ENCODE measurements at regions not wholly inside any gene's neighbourhood (a gene's known extent, or its start where the extent isn't known, plus 50 kb on each side); places are given as distances from the start of the nearest gene placed in this dataset.

GRCh38 chr1:229884765-229885164, 182.3 kb upstream of the GALNT2 start:
- Histone ChIP-seq H3K4me1 (no peaks in the 10 kb centered on the region), H3K27ac (no peak overlapping the region), H3K36me3 (no peaks in the 10 kb centered on the region), H3K4me3 (no peak overlapping the region), H3K9me3 (no peaks in the 10 kb centered on the region), H3K27me3 (no peaks in the 10 kb centered on the region)
- intact Hi-C loops (cut with DNase I; ENCODE audit: low total_unique reads): no loop called here
- no peak for DNase-seq
- no peak for TF ChIP-seq CTCF (IDR thresholded peaks at IDR 0.05)

- Histone ChIP-seq H3K4me1 (no peaks in the 10 kb centered on the region), H3K4me3 (no peak overlapping the region), H3K27me3 (no peaks in the 10 kb centered on the region), H3K27ac (no peak overlapping the region), H3K9me3 (no peaks in the 10 kb centered on the region), H3K36me3 (no peaks in the 10 kb centered on the region)
- intact Hi-C loops (cut with DNase I; ENCODE audit: low total_unique reads): no loop called here
- TF ChIP-seq POLR2A (IDR thresholded peaks at IDR 0.05): no peak
- TF ChIP-seq CTCF (IDR thresholded peaks at IDR 0.05): no peak
- no peak for DNase-seq
These were observed 181.2 kb upstream of the GALNT2 start for GRCh38 chr1:229885568-229886495.

- no peak for TF ChIP-seq CTCF (IDR thresholded peaks at IDR 0.05)
- no peak for TF ChIP-seq POLR2A (IDR thresholded peaks at IDR 0.05)
- Histone ChIP-seq H3K27ac (no peak overlapping the region), H3K27me3 (no peaks in the 10 kb centered on the region), H3K36me3 (no peaks in the 10 kb centered on the region), H3K9me3 (no peaks in the 10 kb centered on the region), H3K4me1 (no peaks in the 10 kb centered on the region), H3K4me3 (no peak overlapping the region)
- DNase-seq: no peak
- intact Hi-C loops (cut with DNase I; ENCODE audit: low total_unique reads): no loop called here
These were observed 180.4 kb upstream of the GALNT2 start for GRCh38 chr1:229886636-229887035.

- Histone ChIP-seq H3K27me3 (no peaks in the 10 kb centered on the region), H3K27ac (no peak overlapping the region), H3K4me1 (no peaks in the 10 kb centered on the region), H3K36me3 (no peaks in the 10 kb centered on the region), H3K4me3 (no peak overlapping the region), H3K9me3 (no peaks in the 10 kb centered on the region)
- intact Hi-C loops (cut with DNase I; ENCODE audit: low total_unique reads): no loop called here
- no peak for DNase-seq
- TF ChIP-seq POLR2A (IDR thresholded peaks at IDR 0.05) (no peak), CTCF (IDR thresholded peaks at IDR 0.05) (no peak)
These were observed 179.8 kb upstream of the GALNT2 start for GRCh38 chr1:229887043-229887822.

GRCh38 chr1:229888157-229888556, 178.9 kb upstream of the GALNT2 start:
- no peak for DNase-seq
- no peak overlapping the region for H3K4me3 ChIP-seq
- no peak overlapping the region for H3K27ac ChIP-seq
- no peaks in the 10 kb centered on the region for H3K9me3 ChIP-seq
- no peaks in the 10 kb centered on the region for H3K27me3 ChIP-seq
- intact Hi-C loops (cut with DNase I; ENCODE audit: low total_unique reads): no loop called here
- no peak for TF ChIP-seq CTCF (IDR thresholded peaks at IDR 0.05)
- H3K4me1 ChIP-seq: no peaks in the 10 kb centered on the region
- H3K36me3 ChIP-seq: no peaks in the 10 kb centered on the region

All from uterus (tissue), 3 donors.